ENCODE measurements at regions not wholly inside any gene's neighbourhood (a gene's known extent, or its start where the extent isn't known, plus 50 kb on each side); places are given as distances from the start of the nearest gene placed in this dataset.

GRCh38 chr1:242754125-242754524, 229.6 kb upstream of the PLD5 start:
- intact Hi-C loops (cut with DNase I): no loop called here
- ATAC-seq (peak in 1 of 2 donors; percentile 61), DNase-seq (no peak)

GRCh38 chr1:242747233-242747632, 222.7 kb upstream of the PLD5 start:
- DNase-seq (no peak), ATAC-seq (no peak)

GRCh38 chr1:242745079-242745478, 220.6 kb upstream of the PLD5 start:
- DNase-seq (no peak), ATAC-seq (no peak)
- intact Hi-C loops (cut with DNase I): no loop called here

More at GRCh38 chr1:242747233-242747632, 222.7 kb upstream of the PLD5 start:
- intact Hi-C loops (cut with DNase I): no loop called here

GRCh38 chr1:242743983-242744780, 219.7 kb upstream of the PLD5 start:
- ATAC-seq (no peak), DNase-seq (no peak)
- intact Hi-C loops (cut with DNase I): no loop called here

GRCh38 chr1:242738702-242739645, 214.5 kb upstream of the PLD5 start:
- DNase-seq (no peak), ATAC-seq (no peak)
- intact Hi-C loops (cut with DNase I): no loop called here

- ATAC-seq: no peak
- intact Hi-C loops (cut with DNase I): no loop called here
- DNase-seq: no peak
Measured at GRCh38 chr1:242736611-242737010, 212.1 kb upstream of the PLD5 start.

GRCh38 chr1:242735323-242735722, 210.8 kb upstream of the PLD5 start:
- DNase-seq (no peak), ATAC-seq (no peak)

GRCh38 chr1:242731446-242731845, 206.9 kb upstream of the PLD5 start:
- intact Hi-C loops (cut with DNase I): no loop called here
- DNase-seq: no peak
- ATAC-seq: no peak

More at GRCh38 chr1:242735323-242735722, 210.8 kb upstream of the PLD5 start:
- intact Hi-C loops (cut with DNase I): no loop called here

- intact Hi-C loops (cut with DNase I): no loop called here
- DNase-seq (no peak), ATAC-seq (no peak)
Measured at GRCh38 chr1:242728696-242729095, 204.2 kb upstream of the PLD5 start.

GRCh38 chr1:242723044-242723716, 198.7 kb upstream of the PLD5 start:
- ATAC-seq (no peak), DNase-seq (no peak)
- intact Hi-C loops (cut with DNase I): no loop called here

GRCh38 chr1:242718967-242719366, 194.5 kb upstream of the PLD5 start:
- DNase-seq (no peak), ATAC-seq (no peak)
- intact Hi-C loops (cut with DNase I): no loop called here

- DNase-seq (no peak), ATAC-seq (no peak)
- intact Hi-C loops (cut with DNase I): no loop called here
Measured at GRCh38 chr1:242712248-242712647, 187.8 kb upstream of the PLD5 start.

- DNase-seq (no peak), ATAC-seq (no peak)
- intact Hi-C loops (cut with DNase I): no loop called here
Measured at GRCh38 chr1:242710847-242711246, 186.3 kb upstream of the PLD5 start.

- no peak for ATAC-seq
- intact Hi-C loops (cut with DNase I): no loop called here
- no peak for DNase-seq
Measured at GRCh38 chr1:242710286-242710685, 185.8 kb upstream of the PLD5 start.

GRCh38 chr1:242703467-242703866, 179.0 kb upstream of the PLD5 start:
- peak in 1 of 2 donors; percentile 69 for ATAC-seq

GRCh38 chr1:242692988-242693387, 168.5 kb upstream of the PLD5 start:
- DNase-seq (no peak), ATAC-seq (no peak)
- intact Hi-C loops (cut with DNase I): no loop called here

More at GRCh38 chr1:242703467-242703866, 179.0 kb upstream of the PLD5 start:
- intact Hi-C loops (cut with DNase I): no loop called here
- no peak for DNase-seq

GRCh38 chr1:242691610-242691945, 167.1 kb upstream of the PLD5 start:
- intact Hi-C loops (cut with DNase I): no loop called here
- ATAC-seq (no peak), DNase-seq (no peak)

GRCh38 chr1:242690849-242691609, 166.5 kb upstream of the PLD5 start:
- DNase-seq (no peak), ATAC-seq (no peak)
- intact Hi-C loops (cut with DNase I): no loop called here

GRCh38 chr1:242689378-242689777, 164.9 kb upstream of the PLD5 start:
- intact Hi-C loops (cut with DNase I): no loop called here
- DNase-seq (no peak), ATAC-seq (no peak)
